ENCODE measurements at regions not wholly inside any gene's neighbourhood (a gene's known extent, or its start where the extent isn't known, plus 50 kb on each side); places are given as distances from the start of the nearest gene placed in this dataset.

DNA sequence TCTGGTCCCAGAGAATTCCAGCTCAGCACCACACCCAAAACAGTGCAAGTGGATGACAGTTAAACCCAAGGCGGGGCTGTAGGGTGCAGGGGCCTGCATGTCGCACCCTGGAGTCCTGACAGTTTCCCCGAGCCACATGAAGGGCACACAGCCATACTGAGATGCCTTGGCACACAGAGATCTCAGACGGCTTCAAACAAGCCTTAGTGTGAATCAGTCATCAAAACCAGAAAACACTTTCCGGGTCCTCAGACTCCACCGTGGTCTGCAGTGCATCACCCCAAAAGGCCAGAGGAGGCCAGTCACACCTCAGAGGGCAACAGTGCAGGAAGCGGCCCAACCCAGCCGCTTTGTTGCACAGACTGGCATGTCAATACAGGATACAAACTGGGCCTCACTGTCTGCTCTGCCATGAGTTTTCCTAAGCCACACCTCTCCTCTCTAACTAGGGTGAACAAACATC, 64.6 kb upstream of the ENPP6 start:
- H3K9me3 ChIP-seq (ENCODE audit: insufficient read depth, low read length) = no peaks in the 10 kb centered on the region
- peak overlapping the region; percentile 75 for H3K4me2 ChIP-seq (ENCODE audit: low read depth, low read length, poor library complexity, severe bottlenecking)
- no peaks in the 10 kb centered on the region for H3K79me2 ChIP-seq (ENCODE audit: insufficient read depth, low read length)
- TF ChIP-seq, protein P1, sequence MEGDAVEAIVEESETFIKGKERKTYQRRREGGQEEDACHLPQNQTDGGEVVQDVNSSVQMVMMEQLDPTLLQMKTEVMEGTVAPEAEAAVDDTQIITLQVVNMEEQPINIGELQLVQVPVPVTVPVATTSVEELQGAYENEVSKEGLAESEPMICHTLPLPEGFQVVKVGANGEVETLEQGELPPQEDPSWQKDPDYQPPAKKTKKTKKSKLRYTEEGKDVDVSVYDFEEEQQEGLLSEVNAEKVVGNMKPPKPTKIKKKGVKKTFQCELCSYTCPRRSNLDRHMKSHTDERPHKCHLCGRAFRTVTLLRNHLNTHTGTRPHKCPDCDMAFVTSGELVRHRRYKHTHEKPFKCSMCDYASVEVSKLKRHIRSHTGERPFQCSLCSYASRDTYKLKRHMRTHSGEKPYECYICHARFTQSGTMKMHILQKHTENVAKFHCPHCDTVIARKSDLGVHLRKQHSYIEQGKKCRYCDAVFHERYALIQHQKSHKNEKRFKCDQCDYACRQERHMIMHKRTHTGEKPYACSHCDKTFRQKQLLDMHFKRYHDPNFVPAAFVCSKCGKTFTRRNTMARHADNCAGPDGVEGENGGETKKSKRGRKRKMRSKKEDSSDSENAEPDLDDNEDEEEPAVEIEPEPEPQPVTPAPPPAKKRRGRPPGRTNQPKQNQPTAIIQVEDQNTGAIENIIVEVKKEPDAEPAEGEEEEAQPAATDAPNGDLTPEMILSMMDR (IDR thresholded peaks at IDR 0.05; ENCODE audit: insufficient read depth, low read length, poor library complexity, severe bottlenecking) = no peak
- no peaks in the 10 kb centered on the region for H3K36me3 ChIP-seq (ENCODE audit: low read length)
- peak overlapping the region; percentile 59 for H3K9ac ChIP-seq (ENCODE audit: low read length)
- no peaks in the 10 kb centered on the region for H3K27me3 ChIP-seq (ENCODE audit: low read length)
- no peaks in the 10 kb centered on the region for H4K20me1 ChIP-seq (ENCODE audit: low read depth, low read length)
- peak overlapping the region; percentile 97 for H3K27ac ChIP-seq (ENCODE audit: low read depth, low read length)
- H3K4me3 ChIP-seq (ENCODE audit: insufficient read depth, low read length, poor library complexity, severe bottlenecking) = peak overlapping the region; percentile 33
- H3K9me2 ChIP-seq (replicated peaks; ENCODE audit: insufficient read depth, low read length) = no peaks in the 10 kb centered on the region
- peaks cover 63% of the 10 kb centered on the region for H3F3A ChIP-seq (ENCODE audit: insufficient read depth)
- H2AFZ ChIP-seq (ENCODE audit: low read depth, low read length, severe bottlenecking) = no peak overlapping the region

DNA sequence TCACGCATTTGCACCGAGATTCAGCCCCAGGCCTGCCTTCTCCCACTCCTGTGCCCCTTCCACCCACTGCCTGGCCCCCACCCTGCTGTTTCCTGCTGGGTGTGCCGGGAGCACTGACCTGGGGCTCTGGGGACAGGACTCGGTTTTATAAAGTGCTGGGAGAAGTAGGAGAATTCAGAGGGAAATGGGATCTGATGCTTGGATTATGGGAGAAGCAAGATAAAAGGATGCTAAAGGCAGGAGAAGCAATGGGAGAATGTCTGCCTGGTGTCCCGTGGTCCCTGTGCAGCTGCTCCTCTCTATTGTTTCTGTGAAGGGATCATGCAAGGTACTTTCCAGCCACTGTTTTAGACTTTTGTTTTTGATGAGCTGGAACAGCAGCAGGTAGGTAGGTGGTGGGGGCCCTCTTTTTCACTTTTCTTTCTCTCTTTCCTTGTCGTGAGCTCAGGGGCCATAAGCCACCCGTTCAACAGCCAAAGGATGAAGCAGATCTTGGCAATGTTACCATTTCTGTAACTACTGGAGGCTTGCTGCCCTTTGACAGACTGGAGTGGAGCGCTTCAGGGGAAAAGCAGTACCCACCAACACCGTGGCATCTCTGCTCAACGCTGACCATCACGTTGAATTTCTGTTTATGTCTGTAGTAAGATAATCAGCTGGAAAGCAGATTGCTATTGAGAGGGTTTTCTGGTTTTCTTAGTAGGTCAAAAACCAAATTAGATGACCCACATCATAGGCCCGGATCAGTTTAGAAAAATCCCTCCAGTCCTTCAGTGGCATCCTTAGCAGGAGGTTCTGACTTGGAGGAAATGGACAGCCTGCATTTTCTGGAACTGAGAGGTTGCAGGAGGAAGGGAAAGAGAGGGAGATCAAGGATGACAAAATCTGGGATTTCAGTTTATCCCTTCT, 63.8 kb upstream of the ENPP6 start:
- no peaks in the 10 kb centered on the region for H3K79me2 ChIP-seq (ENCODE audit: insufficient read depth, low read length)
- H3K9ac ChIP-seq (ENCODE audit: low read length) = peak overlapping the region; percentile 59
- H3F3A ChIP-seq (ENCODE audit: insufficient read depth) = peaks cover 58% of the 10 kb centered on the region
- no peak overlapping the region for H2AFZ ChIP-seq (ENCODE audit: low read depth, low read length, severe bottlenecking)
- H3K4me2 ChIP-seq (ENCODE audit: low read depth, low read length, poor library complexity, severe bottlenecking) = peak overlapping the region; percentile 75
- H3K9me3 ChIP-seq (ENCODE audit: insufficient read depth, low read length) = no peaks in the 10 kb centered on the region
- no peaks in the 10 kb centered on the region for H3K36me3 ChIP-seq (ENCODE audit: low read length)
- H3K27ac ChIP-seq (ENCODE audit: low read depth, low read length) = peak overlapping the region; percentile 97
- no peaks in the 10 kb centered on the region for H3K9me2 ChIP-seq (replicated peaks; ENCODE audit: insufficient read depth, low read length)
- no peaks in the 10 kb centered on the region for H4K20me1 ChIP-seq (ENCODE audit: low read depth, low read length)
- no peaks in the 10 kb centered on the region for H3K27me3 ChIP-seq (ENCODE audit: low read length)
- no peak for TF ChIP-seq EZH2phosphoT487 (conservative IDR thresholded peaks at IDR 0.05; ENCODE audit: low read length)
- TF ChIP-seq, protein P1 (IDR thresholded peaks at IDR 0.05; ENCODE audit: insufficient read depth, low read length, poor library complexity, severe bottlenecking) = no peak
- H3K4me3 ChIP-seq (ENCODE audit: insufficient read depth, low read length, poor library complexity, severe bottlenecking) = no peak overlapping the region

DNA sequence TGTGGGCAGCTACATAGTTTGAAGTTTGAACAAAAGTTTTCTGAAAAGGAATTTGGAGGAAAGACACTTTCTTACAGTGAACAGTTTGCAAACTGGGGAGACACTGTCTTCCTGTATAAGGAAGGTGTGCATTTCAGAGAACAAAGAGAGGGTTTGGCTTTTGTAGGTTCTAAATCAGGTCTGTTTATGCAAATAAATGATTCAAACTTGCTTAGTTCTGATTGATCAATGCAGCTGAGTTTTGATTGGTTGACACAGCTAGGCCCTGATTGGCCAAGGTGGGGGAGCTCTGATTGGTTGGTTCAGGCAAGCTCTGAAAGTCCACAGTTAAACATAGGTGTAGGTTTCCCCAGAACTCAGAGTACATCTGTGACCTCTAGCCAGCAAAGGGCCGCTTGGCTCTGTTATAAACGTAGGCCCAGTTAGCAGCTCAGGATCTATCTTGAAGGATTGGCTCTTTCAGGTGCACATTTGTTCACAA, 63.0 kb upstream of the ENPP6 start:
- Histone ChIP-seq H3K27ac (ENCODE audit: low read depth, low read length) (peak overlapping the region; percentile 97; the same call in 1 of the 2 replicates), H3K9me2 (replicated peaks; ENCODE audit: insufficient read depth, low read length) (no peaks in the 10 kb centered on the region), H3K4me3 (ENCODE audit: insufficient read depth, low read length, poor library complexity, severe bottlenecking) (no peak overlapping the region), H3K79me2 (ENCODE audit: insufficient read depth, low read length) (no peaks in the 10 kb centered on the region), H2AFZ (ENCODE audit: low read depth, low read length, severe bottlenecking) (no peak overlapping the region), H3K4me2 (ENCODE audit: low read depth, low read length, poor library complexity, severe bottlenecking) (no peak overlapping the region), H3K27me3 (ENCODE audit: low read length) (no peaks in the 10 kb centered on the region), H4K20me1 (ENCODE audit: low read depth, low read length) (no peaks in the 10 kb centered on the region), H3K36me3 (ENCODE audit: low read length) (no peaks in the 10 kb centered on the region), H3K9me3 (ENCODE audit: insufficient read depth, low read length) (no peaks in the 10 kb centered on the region), H3F3A (ENCODE audit: insufficient read depth) (peaks cover 50% of the 10 kb centered on the region), H3K9ac (ENCODE audit: low read length) (no peak overlapping the region)
- TF ChIP-seq, protein P1 (IDR thresholded peaks at IDR 0.05; ENCODE audit: insufficient read depth, low read length, poor library complexity, severe bottlenecking) = no peak
- no peak for TF ChIP-seq EZH2phosphoT487 (conservative IDR thresholded peaks at IDR 0.05; ENCODE audit: low read length)

All from SU-DHL-6 (cell line).